Fibroblast of lung (primary cell): ENCODE measurements at regions not wholly inside any gene's neighbourhood (a gene's known extent, or its start where the extent isn't known, plus 50 kb on each side); places are given as distances from the start of the nearest gene placed in this dataset.
"Not testable (repeated sequence)": the region's sequence is repeated elsewhere in the genome, so short reads cannot be mapped to it uniquely, and the experiment has no call there.

Source experiments
- DNase-seq, 2 donors: peaks; one replicate each; pipeline versions ENCODE4 v3.0.0 to v3.0.0-alpha.2; 2010; ENCODE audit warnings: low read depth in 2 of 2
- H2AFZ ChIP-seq: 2 replicates; pipeline ENCODE4 v1.5.1; 2012; ENCODE audit warnings: low read length, control low read depth, inconsistent platforms
- H3K27ac ChIP-seq: 2 replicates; pipeline ENCODE4 v1.5.1; 2011; ENCODE audit warnings: low read length, control low read depth; ENCODE audit not compliant: insufficient read depth
- H3K27me3 ChIP-seq: 2 replicates; pipeline ENCODE4 v1.5.1; 2011; ENCODE audit warnings: mild to moderate bottlenecking, low read length; ENCODE audit not compliant: control insufficient read depth, insufficient read depth
- H3K36me3 ChIP-seq: 2 replicates; pipeline ENCODE4 v1.5.1; 2011; ENCODE audit warnings: low read length; ENCODE audit not compliant: control insufficient read depth, insufficient read depth
- H3K4me1 ChIP-seq: 2 replicates; pipeline ENCODE4 v1.5.1; 2011; ENCODE audit warnings: low read length; ENCODE audit not compliant: control insufficient read depth, insufficient read depth; ENCODE audit errors: extremely low read depth
- H3K4me2 ChIP-seq: 2 replicates; pipeline ENCODE4 v1.5.1; 2011; ENCODE audit warnings: low read length, control low read depth; ENCODE audit not compliant: insufficient read depth; ENCODE audit errors: extremely low read depth
- H3K4me3 ChIP-seq, 4 experiments: fragments of 200-600 bp in 1 of 4; sonication (generic) in 1 of 4; replicated peaks in 1 of 4; 2 replicates each; pipeline ENCODE4 v1.5.1; 2011 to 2016; ENCODE audit warnings: low read length in 4 of 4, low read depth in 3 of 4, mild to moderate bottlenecking in 3 of 4, control low read depth in 2 of 4, inconsistent platforms in 1 of 4, mixed read lengths in 1 of 4; ENCODE audit not compliant: insufficient read depth in 1 of 4; ENCODE audit errors: control extremely low read depth in 1 of 4
- H3K79me2 ChIP-seq: 2 replicates; pipeline ENCODE4 v1.5.1; 2012; ENCODE audit warnings: mild to moderate bottlenecking, low read length, inconsistent platforms; ENCODE audit not compliant: control insufficient read depth, insufficient read depth
- H3K9ac ChIP-seq: 2 replicates; pipeline ENCODE4 v1.5.1; 2011; ENCODE audit warnings: mild to moderate bottlenecking, low read length, control low read depth; ENCODE audit not compliant: insufficient read depth
- H3K9me3 ChIP-seq: 2 replicates; pipeline ENCODE4 v1.5.1; 2012; ENCODE audit warnings: low read depth, low read length; ENCODE audit not compliant: control insufficient read depth, insufficient read depth
- H4K20me1 ChIP-seq: 2 replicates; pipeline ENCODE4 v1.5.1; 2011; ENCODE audit warnings: low read length; ENCODE audit not compliant: control insufficient read depth, insufficient read depth; ENCODE audit errors: extremely low read depth

DNA sequence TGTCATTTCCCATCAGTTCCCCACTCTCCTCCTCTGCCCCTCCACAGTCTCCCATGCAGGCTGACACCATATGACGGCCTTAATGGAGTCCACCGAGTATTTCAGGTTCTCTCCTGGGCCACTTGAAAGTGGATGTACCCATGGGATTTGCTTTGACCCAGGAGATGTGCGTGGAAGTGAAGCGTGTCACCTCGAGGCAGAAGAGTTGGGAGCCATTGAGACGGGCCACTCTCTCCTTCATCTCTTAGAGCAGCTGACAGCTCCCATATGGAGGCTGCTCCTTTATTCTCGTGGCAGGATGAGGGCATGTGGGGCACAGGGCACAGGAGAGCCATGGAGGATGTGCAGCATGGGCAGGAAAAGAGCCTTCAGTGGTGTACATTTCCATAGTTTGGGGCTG is 144.7 kb upstream of the CRYM start:
- H2AFZ ChIP-seq, H3K27ac ChIP-seq, H3K9me3 ChIP-seq, H3K4me3 ChIP-seq, DNase-seq, H3K79me2 ChIP-seq, H3K4me1 ChIP-seq, H3K4me2 ChIP-seq, H3K36me3 ChIP-seq, H3K9ac ChIP-seq, H3K27me3 ChIP-seq, H4K20me1 ChIP-seq: not testable (repeated sequence)

DNA sequence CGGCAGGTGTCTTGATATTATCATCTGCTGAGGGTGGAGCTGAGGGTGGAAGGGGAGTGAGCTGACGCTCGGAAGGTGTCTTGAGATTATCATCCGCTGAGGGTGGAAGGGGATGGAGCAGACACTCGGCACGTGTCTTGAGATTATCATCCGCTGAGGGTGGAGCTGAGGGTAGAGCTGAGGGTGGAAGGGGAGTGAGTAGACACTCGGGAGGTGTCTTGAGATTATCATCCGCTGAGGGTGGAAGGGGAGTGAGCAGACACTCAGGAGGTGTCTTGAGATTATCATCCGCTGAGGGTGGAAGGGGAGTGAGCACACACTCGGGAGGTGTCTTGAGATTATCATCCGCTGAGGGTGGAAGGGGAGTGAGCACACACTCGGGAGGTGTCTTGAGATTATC is 126.6 kb upstream of the CRYM start:
- not testable (repeated sequence) for H3K36me3 ChIP-seq, H3K79me2 ChIP-seq, H2AFZ ChIP-seq, H3K27me3 ChIP-seq, H3K4me1 ChIP-seq, H3K4me3 ChIP-seq, H3K27ac ChIP-seq, H4K20me1 ChIP-seq, H3K4me2 ChIP-seq, H3K9me3 ChIP-seq, DNase-seq, H3K9ac ChIP-seq

DNA sequence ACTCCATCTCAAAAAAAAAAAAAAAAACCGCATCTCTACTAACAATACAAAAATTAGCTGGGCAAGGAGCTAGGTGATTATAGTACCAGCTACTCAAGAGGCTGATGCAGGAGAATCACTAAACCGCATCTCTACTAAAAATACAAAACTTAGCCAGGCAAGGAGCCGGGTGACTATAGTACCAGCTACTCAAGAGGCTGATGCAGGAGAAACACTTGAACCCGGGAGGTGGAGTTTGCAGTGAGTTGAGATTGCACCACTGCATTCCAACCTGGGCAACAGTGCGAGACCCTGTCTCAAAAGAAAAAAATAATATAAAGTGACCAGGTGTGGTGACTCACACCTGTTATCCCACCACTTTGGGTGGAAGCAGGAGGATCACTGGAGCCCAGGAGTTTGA is 119.8 kb upstream of the CRYM start:
- H3K27ac ChIP-seq, H3K9me3 ChIP-seq, H3K36me3 ChIP-seq, H3K4me3 ChIP-seq, H3K4me2 ChIP-seq, H4K20me1 ChIP-seq, H3K27me3 ChIP-seq, H3K79me2 ChIP-seq, H3K4me1 ChIP-seq, DNase-seq, H3K9ac ChIP-seq, H2AFZ ChIP-seq: not testable (repeated sequence)

DNA sequence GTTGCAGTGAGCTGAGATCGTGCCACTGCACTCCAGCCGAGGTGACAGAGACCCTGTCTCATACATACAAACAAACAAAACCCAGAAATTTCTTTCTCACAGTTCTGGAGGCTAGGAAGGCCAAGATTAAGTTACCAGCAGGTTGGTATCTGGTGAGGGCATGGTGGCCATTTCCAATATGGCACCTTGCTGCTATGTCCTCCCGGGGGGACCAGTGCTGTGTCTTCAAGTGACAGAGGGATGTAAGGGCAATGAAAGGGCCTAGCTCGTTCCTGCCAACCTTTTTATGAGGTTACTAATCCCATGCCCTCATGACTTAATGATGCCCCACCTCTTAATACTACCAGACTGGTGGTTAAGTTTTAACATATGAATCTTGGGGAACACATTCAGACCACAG is 118.5 kb upstream of the CRYM start:
- not testable (repeated sequence) for H3K4me2 ChIP-seq, H2AFZ ChIP-seq, H3K9ac ChIP-seq, H3K27ac ChIP-seq, DNase-seq, H3K79me2 ChIP-seq, H3K9me3 ChIP-seq, H4K20me1 ChIP-seq, H3K36me3 ChIP-seq, H3K4me1 ChIP-seq, H3K4me3 ChIP-seq, H3K27me3 ChIP-seq

DNA sequence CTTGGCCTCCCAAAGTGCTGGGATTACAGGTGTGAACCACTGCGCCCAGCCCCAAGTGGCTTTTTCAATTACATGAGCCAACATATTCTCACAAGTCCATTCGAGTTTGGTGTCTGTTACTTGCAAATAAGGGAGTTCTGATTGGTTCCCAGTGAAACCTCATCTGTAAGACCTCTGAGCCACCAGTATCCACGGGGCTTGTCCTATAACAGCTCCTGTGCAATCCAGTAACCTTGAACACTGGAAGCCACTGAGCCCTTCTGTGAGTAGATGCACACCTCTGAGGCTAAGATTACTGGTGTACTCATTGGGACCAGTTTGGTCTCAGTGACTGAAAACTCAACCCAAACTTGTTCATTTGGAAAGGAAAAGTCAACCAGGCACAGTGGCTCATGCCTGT is 112.5 kb upstream of the CRYM start:
- not testable (repeated sequence) for H3K9me3 ChIP-seq, H3K79me2 ChIP-seq

DNA sequence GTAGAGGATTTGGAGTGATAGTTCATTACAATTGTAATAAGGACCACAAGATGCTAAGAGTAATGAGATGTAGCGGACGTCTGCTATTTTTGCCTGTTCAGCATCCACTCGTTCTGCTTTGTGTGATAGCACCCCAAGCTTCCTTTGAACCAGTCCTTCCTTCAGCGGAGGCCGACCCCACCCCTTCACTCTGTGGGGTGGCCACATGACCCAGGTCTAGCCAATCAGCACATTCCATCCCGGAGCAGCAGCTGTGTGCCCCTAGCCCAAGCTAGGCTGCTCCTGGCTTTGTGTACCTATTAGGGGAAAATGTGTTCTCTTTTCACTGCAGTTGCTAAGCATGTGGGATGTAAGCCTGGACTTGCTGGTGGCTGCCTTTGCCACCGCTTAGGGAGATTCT is 111.8 kb upstream of the CRYM start:
- not testable (repeated sequence) for DNase-seq, H3K4me2 ChIP-seq, H2AFZ ChIP-seq, H3K4me3 ChIP-seq, H3K27ac ChIP-seq, H3K4me1 ChIP-seq, H3K79me2 ChIP-seq, H4K20me1 ChIP-seq, H3K36me3 ChIP-seq, H3K27me3 ChIP-seq, H3K9ac ChIP-seq, H3K9me3 ChIP-seq

More for the DNA sequence above, 112.5 kb upstream of the CRYM start:
- H3K9ac ChIP-seq, H3K4me2 ChIP-seq, H3K36me3 ChIP-seq, H2AFZ ChIP-seq, H3K4me1 ChIP-seq, DNase-seq, H3K27me3 ChIP-seq, H3K4me3 ChIP-seq, H3K27ac ChIP-seq, H4K20me1 ChIP-seq: not testable (repeated sequence)

- not testable (repeated sequence) for H3K4me1 ChIP-seq, H3K9ac ChIP-seq, H3K27ac ChIP-seq, DNase-seq, H3K4me2 ChIP-seq, H3K9me3 ChIP-seq, H3K27me3 ChIP-seq, H4K20me1 ChIP-seq, H3K36me3 ChIP-seq, H2AFZ ChIP-seq, H3K4me3 ChIP-seq, H3K79me2 ChIP-seq
Measured at GRCh38 chr16:21387757-21388156, 109.7 kb upstream of the CRYM start.
